Thyroid gland (tissue), 4 donors: ENCODE measurements at regions not wholly inside any gene's neighbourhood (a gene's known extent, or its start where the extent isn't known, plus 50 kb on each side); places are given as distances from the start of the nearest gene placed in this dataset.

Experiments
- DNase-seq, 2 donors: peaks; one replicate each; pipeline ENCODE4 v3.0.0-alpha.2; 2019
- H3K27ac ChIP-seq, 3 donors: fragments of 200-600 bp; sonication (generic); 1 replicate in 2 of 3; 2 replicates in 1 of 3; pipeline ENCODE4 v1.5.1; 2016 to 2019; ENCODE audit warnings: mild to moderate bottlenecking in 1 of 3, moderate library complexity in 1 of 3
- H3K27me3 ChIP-seq: fragments of 200-600 bp; sonication (generic); one replicate; pipeline ENCODE4 v1.5.1; 2019
- H3K36me3 ChIP-seq, 2 donors: fragments of 200-600 bp; sonication (generic); one replicate each; pipeline ENCODE4 v1.5.1; 2016 to 2019
- H3K4me1 ChIP-seq, 2 donors: fragments of 200-600 bp; sonication (generic); one replicate each; pipeline ENCODE4 v1.5.1; 2017 to 2019
- H3K4me3 ChIP-seq, 3 donors: fragments of 200-600 bp; sonication (generic); replicated peaks in 1 of 3; 1 replicate in 2 of 3; 2 replicates in 1 of 3; pipeline ENCODE4 v1.5.1; 2016; ENCODE audit warnings: mild to moderate bottlenecking in 1 of 3
- H3K9me3 ChIP-seq: fragments of 200-600 bp; sonication (generic); one replicate; pipeline ENCODE4 v1.5.1; 2017
- POLR2A ChIP-seq, 2 donors: fragments of 450-650 bp; IDR thresholded peaks; one replicate each; pipeline ENCODE4 v1.6.1; 2017; ENCODE audit warnings: antibody characterized with exemption in 2 of 2, mild to moderate bottlenecking in 2 of 2, moderate library complexity in 1 of 2
- WGBS, 2 donors: methylation state at CpG; one replicate each; pipeline ENCODE4 v1.1.5; 2017; 5-methylcytosine and 5-hydroxymethylcytosine counted together
- intact Hi-C: fragments of 100-400 bp; cut with DNase I; formaldehyde crosslinking; loops from one replicate; pipeline ENCODE4 v1.15.1; 2023
- TF ChIP-seq, protein P1 (sequence below), 6 experiments: fragments of 200-600 bp in 3 of 6; fragments of 450-650 bp in 3 of 6; sonication (generic) in 3 of 6; IDR thresholded peaks; one replicate each; pipeline ENCODE4 v1.5.1; 2016 to 2019; ENCODE audit warnings: antibody characterized with exemption in 6 of 6, mild to moderate bottlenecking in 2 of 6, inconsistent platforms in 1 of 6, moderate library complexity in 1 of 6

- Histone ChIP-seq H3K27ac (no peak overlapping the region), H3K27me3 (no peaks in the 10 kb centered on the region), H3K4me3 (no peak overlapping the region), H3K9me3 (no peaks in the 10 kb centered on the region), H3K36me3 (no peaks in the 10 kb centered on the region), H3K4me1 (no peaks in the 10 kb centered on the region)
- intact Hi-C loops: no loop called here
- DNase-seq: no peak
- 87 to 89% methylated on average over 10 to 12 of the region's 12 CpGs for WGBS, 2 donors
- no peak for TF ChIP-seq POLR2A (IDR thresholded peaks at IDR 0.05)
- TF ChIP-seq, protein P1, sequence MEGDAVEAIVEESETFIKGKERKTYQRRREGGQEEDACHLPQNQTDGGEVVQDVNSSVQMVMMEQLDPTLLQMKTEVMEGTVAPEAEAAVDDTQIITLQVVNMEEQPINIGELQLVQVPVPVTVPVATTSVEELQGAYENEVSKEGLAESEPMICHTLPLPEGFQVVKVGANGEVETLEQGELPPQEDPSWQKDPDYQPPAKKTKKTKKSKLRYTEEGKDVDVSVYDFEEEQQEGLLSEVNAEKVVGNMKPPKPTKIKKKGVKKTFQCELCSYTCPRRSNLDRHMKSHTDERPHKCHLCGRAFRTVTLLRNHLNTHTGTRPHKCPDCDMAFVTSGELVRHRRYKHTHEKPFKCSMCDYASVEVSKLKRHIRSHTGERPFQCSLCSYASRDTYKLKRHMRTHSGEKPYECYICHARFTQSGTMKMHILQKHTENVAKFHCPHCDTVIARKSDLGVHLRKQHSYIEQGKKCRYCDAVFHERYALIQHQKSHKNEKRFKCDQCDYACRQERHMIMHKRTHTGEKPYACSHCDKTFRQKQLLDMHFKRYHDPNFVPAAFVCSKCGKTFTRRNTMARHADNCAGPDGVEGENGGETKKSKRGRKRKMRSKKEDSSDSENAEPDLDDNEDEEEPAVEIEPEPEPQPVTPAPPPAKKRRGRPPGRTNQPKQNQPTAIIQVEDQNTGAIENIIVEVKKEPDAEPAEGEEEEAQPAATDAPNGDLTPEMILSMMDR (IDR thresholded peaks at IDR 0.05): no peak
These were observed 406.8 kb upstream of the SULF2 start for GRCh38 chr20:48192109-48192508.

GRCh38 chr20:48191200-48191599 is 405.9 kb upstream of the SULF2 start:
- no peaks in the 10 kb centered on the region for H3K4me1 ChIP-seq
- WGBS, 2 donors: 66 to 68% methylated on average over 3 of the region's 3 CpGs
- H3K4me3 ChIP-seq: no peak overlapping the region
- no peaks in the 10 kb centered on the region for H3K9me3 ChIP-seq
- H3K27ac ChIP-seq: no peak overlapping the region
- H3K36me3 ChIP-seq: no peaks in the 10 kb centered on the region
- TF ChIP-seq POLR2A (IDR thresholded peaks at IDR 0.05): no peak
- TF ChIP-seq, protein P1 (IDR thresholded peaks at IDR 0.05): no peak
- intact Hi-C loops: no loop called here
- no peaks in the 10 kb centered on the region for H3K27me3 ChIP-seq
- DNase-seq: no peak

GRCh38 chr20:48190757-48191156 is 405.5 kb upstream of the SULF2 start:
- no peak overlapping the region for H3K4me3 ChIP-seq
- no peak overlapping the region for H3K27ac ChIP-seq
- no peaks in the 10 kb centered on the region for H3K36me3 ChIP-seq
- WGBS, 2 donors: 68 to 75% methylated on average over 4 of the region's 4 CpGs
- no peaks in the 10 kb centered on the region for H3K27me3 ChIP-seq
- no peaks in the 10 kb centered on the region for H3K9me3 ChIP-seq
- TF ChIP-seq, protein P1 (IDR thresholded peaks at IDR 0.05): no peak
- no peak for TF ChIP-seq POLR2A (IDR thresholded peaks at IDR 0.05)
- intact Hi-C loops: no loop called here
- DNase-seq: no peak
- H3K4me1 ChIP-seq: no peaks in the 10 kb centered on the region

DNA sequence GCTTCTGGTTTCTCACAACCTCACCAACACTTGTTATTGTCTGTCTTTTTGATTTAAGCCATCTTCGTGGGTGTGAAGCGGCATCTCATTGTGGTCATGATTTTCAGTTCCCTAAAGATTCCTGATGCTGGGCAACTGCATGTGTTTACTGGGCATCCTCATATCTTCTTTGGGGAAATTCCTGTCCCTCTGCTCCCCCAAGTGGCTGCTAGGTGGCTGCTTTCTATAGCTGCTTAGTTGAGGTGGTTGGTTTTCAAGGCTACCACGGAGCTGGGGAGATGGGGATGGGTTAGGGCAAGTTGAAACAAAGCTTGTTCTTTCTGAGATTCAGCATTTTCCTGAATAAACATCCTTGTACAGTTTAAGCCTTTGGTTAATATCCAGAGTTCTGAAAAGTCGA is 403.9 kb upstream of the SULF2 start:
- TF ChIP-seq POLR2A (IDR thresholded peaks at IDR 0.05): no peak
- TF ChIP-seq, protein P1 (IDR thresholded peaks at IDR 0.05): peak in 1 of 6 experiments; percentile 4
- intact Hi-C loops: no loop called here
- Histone ChIP-seq H3K9me3 (no peaks in the 10 kb centered on the region), H3K27ac (no peak overlapping the region), H3K4me3 (no peak overlapping the region), H3K27me3 (no peaks in the 10 kb centered on the region), H3K36me3 (no peaks in the 10 kb centered on the region), H3K4me1 (no peaks in the 10 kb centered on the region)
- WGBS, 2 donors: 63 to 72% methylated on average over 4 of the region's 4 CpGs
- DNase-seq: no peak

- no peak for DNase-seq
- intact Hi-C loops: no loop called here
- no peak overlapping the region for H3K27ac ChIP-seq
- H3K36me3 ChIP-seq: no peaks in the 10 kb centered on the region
- no peaks in the 10 kb centered on the region for H3K9me3 ChIP-seq
- H3K4me1 ChIP-seq: no peaks in the 10 kb centered on the region
- TF ChIP-seq POLR2A (IDR thresholded peaks at IDR 0.05): no peak
- 94 to 95% methylated on average over 7 of the region's 7 CpGs for WGBS, 2 donors
- H3K4me3 ChIP-seq: no peak overlapping the region
- H3K27me3 ChIP-seq: no peaks in the 10 kb centered on the region
These were observed 402.6 kb upstream of the SULF2 start for GRCh38 chr20:48187851-48188250.

- H3K9me3 ChIP-seq: no peaks in the 10 kb centered on the region
- DNase-seq: no peak
- intact Hi-C loops: no loop called here
- H3K27me3 ChIP-seq: no peaks in the 10 kb centered on the region
- no peaks in the 10 kb centered on the region for H3K36me3 ChIP-seq
- WGBS, 2 donors: 34 to 52% methylated on average over 6 to 7 of the region's 7 CpGs
- no peak overlapping the region for H3K27ac ChIP-seq
- H3K4me1 ChIP-seq: no peaks in the 10 kb centered on the region
- no peak overlapping the region for H3K4me3 ChIP-seq
- TF ChIP-seq, protein P1 (IDR thresholded peaks at IDR 0.05): no peak
- no peak for TF ChIP-seq POLR2A (IDR thresholded peaks at IDR 0.05)
These were observed 401.6 kb upstream of the SULF2 start for GRCh38 chr20:48186915-48187314.
